ENCODE measurements at regions not wholly inside any gene's neighbourhood (a gene's known extent, or its start where the extent isn't known, plus 50 kb on each side); places are given as distances from the start of the nearest gene placed in this dataset.

DNA sequence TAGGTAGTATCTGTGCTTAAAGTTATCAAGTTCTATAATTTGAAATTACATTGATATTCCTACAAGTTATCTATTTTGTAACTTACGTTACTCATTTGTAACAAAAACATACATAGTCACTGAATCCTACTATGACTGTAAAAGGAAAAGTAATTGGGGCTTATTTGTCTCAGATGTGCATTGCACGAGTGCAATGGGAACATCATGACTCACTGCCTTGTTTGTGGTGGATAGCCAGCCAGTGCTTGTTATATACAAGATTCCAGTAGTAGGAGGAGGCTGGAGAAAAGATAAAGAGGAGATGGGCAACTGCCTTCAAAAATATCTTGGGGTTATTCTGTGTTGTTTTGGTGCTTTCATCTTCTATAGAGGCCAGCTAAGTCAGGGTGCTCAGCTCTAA is 164.1 kb downstream of the RNF144B start:
- TF ChIP-seq, protein P1, sequence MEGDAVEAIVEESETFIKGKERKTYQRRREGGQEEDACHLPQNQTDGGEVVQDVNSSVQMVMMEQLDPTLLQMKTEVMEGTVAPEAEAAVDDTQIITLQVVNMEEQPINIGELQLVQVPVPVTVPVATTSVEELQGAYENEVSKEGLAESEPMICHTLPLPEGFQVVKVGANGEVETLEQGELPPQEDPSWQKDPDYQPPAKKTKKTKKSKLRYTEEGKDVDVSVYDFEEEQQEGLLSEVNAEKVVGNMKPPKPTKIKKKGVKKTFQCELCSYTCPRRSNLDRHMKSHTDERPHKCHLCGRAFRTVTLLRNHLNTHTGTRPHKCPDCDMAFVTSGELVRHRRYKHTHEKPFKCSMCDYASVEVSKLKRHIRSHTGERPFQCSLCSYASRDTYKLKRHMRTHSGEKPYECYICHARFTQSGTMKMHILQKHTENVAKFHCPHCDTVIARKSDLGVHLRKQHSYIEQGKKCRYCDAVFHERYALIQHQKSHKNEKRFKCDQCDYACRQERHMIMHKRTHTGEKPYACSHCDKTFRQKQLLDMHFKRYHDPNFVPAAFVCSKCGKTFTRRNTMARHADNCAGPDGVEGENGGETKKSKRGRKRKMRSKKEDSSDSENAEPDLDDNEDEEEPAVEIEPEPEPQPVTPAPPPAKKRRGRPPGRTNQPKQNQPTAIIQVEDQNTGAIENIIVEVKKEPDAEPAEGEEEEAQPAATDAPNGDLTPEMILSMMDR (IDR thresholded peaks at IDR 0.05): no peak
- no peak for TF ChIP-seq POLR2A (IDR thresholded peaks at IDR 0.05)
